HCT116 (cell line): ENCODE measurements at regions not wholly inside any gene's neighbourhood (a gene's known extent, or its start where the extent isn't known, plus 50 kb on each side); places are given as distances from the start of the nearest gene placed in this dataset.

Experiments
- CEBPB ChIP-seq: IDR thresholded peaks from 2 replicates; pipeline ENCODE4 v1.6.1; 2012; ENCODE audit warnings: low read depth
- FOSL1 ChIP-seq: IDR thresholded peaks from 2 replicates; pipeline ENCODE4 v1.6.1; 2012; ENCODE audit warnings: low read depth
- MAX ChIP-seq: IDR thresholded peaks from 2 replicates; pipeline ENCODE4 v1.6.1; 2012
- POLR2A ChIP-seq: IDR thresholded peaks from 2 replicates; pipeline ENCODE4 v1.7.0; 2011; ENCODE audit warnings: borderline replicate concordance; ENCODE audit not compliant: insufficient read depth, insufficient read length; ENCODE audit errors: extremely low read depth
- SP1 ChIP-seq: IDR thresholded peaks from 2 replicates; pipeline ENCODE4 v1.6.1; 2012; ENCODE audit warnings: low read depth
- TCF7L2 ChIP-seq: IDR thresholded peaks from 2 replicates; pipeline ENCODE4 v1.7.0; 2011; ENCODE audit warnings: borderline replicate concordance, inconsistent platforms; ENCODE audit not compliant: insufficient read depth, insufficient read length; ENCODE audit errors: extremely low read depth
- ZBTB33 ChIP-seq: IDR thresholded peaks from 2 replicates; pipeline ENCODE4 v1.6.1; 2011; ENCODE audit warnings: mild to moderate bottlenecking, low read length, moderate library complexity; ENCODE audit not compliant: insufficient replicate concordance; ENCODE audit errors: extremely low read depth
- ZFX ChIP-seq: fragments of 450-650 bp; IDR thresholded peaks from 2 replicates; pipeline ENCODE4 v1.6.1; 2017
- TF ChIP-seq, protein P1 (sequence below), 3 experiments: fragments of 200-600 bp in 1 of 3; sonication (generic) in 1 of 3; IDR thresholded peaks in 2 of 3; conservative IDR thresholded peaks in 1 of 3; 2 replicates each; pipeline ENCODE4 v1.5.1; 2012 to 2017; ENCODE audit warnings: low read depth in 2 of 3, low read length in 2 of 3, antibody characterized with exemption in 1 of 3, borderline replicate concordance in 1 of 3, control low read depth in 1 of 3, mild to moderate bottlenecking in 1 of 3, mixed read lengths in 1 of 3, mixed run types in 1 of 3, moderate library complexity in 1 of 3; ENCODE audit not compliant: insufficient read depth in 1 of 3
- TF ChIP-seq, protein P2 (sequence below): IDR thresholded peaks from 2 replicates; pipeline ENCODE4 v1.6.1; 2012; ENCODE audit warnings: low read depth

DNA sequence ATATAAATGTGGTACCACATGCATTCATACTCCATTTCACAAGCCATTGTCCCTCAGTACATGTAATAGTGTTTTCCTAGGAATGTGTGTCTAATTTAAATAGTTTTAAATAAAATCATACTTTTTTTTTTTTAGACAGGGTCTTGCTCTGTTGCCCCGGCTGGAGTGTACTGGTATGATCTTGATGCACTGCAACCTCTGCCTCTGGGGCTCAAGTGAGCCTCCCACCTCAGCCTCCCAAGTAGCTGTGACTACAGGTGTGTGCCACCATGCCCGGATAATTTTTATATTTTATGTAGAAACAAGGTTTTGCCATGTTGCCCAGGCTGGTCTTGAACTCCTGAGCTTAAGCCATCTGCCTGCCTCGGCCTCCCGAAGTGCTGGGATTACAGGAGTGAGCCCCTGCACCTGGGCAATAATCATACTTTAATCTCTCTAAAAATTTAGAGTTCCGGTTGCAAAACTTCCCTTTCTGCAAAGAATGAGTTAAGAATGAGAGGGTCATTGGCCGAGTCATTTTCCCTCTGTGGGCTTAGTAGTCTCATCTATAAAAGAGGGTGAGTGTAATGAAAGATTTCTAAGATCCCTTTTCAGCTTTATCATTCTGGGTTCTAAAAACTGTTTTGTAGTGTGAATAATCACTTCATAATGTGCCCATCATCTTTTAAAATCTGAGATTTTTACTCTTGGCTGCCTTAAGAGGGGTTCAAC is 116.0 kb upstream of the PELI1 start:
- TF ChIP-seq SP1 (no peak), MAX (no peak), POLR2A (no peak), FOSL1 (no peak), CEBPB (no peak), ZFX (no peak), TCF7L2 (no peak), ZBTB33 (no peak)
- TF ChIP-seq, protein P1, sequence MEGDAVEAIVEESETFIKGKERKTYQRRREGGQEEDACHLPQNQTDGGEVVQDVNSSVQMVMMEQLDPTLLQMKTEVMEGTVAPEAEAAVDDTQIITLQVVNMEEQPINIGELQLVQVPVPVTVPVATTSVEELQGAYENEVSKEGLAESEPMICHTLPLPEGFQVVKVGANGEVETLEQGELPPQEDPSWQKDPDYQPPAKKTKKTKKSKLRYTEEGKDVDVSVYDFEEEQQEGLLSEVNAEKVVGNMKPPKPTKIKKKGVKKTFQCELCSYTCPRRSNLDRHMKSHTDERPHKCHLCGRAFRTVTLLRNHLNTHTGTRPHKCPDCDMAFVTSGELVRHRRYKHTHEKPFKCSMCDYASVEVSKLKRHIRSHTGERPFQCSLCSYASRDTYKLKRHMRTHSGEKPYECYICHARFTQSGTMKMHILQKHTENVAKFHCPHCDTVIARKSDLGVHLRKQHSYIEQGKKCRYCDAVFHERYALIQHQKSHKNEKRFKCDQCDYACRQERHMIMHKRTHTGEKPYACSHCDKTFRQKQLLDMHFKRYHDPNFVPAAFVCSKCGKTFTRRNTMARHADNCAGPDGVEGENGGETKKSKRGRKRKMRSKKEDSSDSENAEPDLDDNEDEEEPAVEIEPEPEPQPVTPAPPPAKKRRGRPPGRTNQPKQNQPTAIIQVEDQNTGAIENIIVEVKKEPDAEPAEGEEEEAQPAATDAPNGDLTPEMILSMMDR (IDR thresholded peaks at IDR 0.05 in 2 of 3, conservative IDR thresholded peaks at IDR 0.05 in 1 of 3; ENCODE audit: borderline replicate concordance in 1 of 3, insufficient read depth in 1 of 3, low read depth in 2 of 3, low read length in 2 of 3), result no peak
- TF ChIP-seq, protein P2, sequence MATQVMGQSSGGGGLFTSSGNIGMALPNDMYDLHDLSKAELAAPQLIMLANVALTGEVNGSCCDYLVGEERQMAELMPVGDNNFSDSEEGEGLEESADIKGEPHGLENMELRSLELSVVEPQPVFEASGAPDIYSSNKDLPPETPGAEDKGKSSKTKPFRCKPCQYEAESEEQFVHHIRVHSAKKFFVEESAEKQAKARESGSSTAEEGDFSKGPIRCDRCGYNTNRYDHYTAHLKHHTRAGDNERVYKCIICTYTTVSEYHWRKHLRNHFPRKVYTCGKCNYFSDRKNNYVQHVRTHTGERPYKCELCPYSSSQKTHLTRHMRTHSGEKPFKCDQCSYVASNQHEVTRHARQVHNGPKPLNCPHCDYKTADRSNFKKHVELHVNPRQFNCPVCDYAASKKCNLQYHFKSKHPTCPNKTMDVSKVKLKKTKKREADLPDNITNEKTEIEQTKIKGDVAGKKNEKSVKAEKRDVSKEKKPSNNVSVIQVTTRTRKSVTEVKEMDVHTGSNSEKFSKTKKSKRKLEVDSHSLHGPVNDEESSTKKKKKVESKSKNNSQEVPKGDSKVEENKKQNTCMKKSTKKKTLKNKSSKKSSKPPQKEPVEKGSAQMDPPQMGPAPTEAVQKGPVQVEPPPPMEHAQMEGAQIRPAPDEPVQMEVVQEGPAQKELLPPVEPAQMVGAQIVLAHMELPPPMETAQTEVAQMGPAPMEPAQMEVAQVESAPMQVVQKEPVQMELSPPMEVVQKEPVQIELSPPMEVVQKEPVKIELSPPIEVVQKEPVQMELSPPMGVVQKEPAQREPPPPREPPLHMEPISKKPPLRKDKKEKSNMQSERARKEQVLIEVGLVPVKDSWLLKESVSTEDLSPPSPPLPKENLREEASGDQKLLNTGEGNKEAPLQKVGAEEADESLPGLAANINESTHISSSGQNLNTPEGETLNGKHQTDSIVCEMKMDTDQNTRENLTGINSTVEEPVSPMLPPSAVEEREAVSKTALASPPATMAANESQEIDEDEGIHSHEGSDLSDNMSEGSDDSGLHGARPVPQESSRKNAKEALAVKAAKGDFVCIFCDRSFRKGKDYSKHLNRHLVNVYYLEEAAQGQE, result no peak
